ENCODE measurements at regions not wholly inside any gene's neighbourhood (a gene's known extent, or its start where the extent isn't known, plus 50 kb on each side); places are given as distances from the start of the nearest gene placed in this dataset.

DNA sequence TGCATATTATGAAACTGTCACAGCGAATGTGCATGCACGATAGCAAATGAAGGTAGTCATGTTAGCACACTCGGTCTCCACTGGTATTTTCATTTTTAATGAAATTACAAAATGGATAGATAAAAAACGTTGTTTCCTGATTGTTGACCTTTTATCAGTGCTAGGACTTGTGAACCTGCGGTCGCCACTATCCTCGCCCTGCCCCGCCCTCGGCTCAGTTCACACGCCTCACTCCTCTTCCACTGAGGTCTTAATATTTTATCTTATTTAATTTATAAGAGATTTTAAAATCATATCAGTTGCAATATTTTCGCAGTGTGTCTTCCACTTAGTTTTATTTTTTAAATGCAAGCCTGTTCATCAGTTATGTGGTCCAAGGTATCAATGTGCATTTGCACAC is 382.6 kb upstream of the IRX4 start:
- BruUV-seq (replicated peaks), result no TSS peak
- RAD21 ChIA-PET (ENCODE audit: low non-redundant PET in 1 of 2, low total read pairs in 2 of 2, uncharacterized antibody in 2 of 2, unreplicated experiment in 2 of 2), result no interaction called here

DNA sequence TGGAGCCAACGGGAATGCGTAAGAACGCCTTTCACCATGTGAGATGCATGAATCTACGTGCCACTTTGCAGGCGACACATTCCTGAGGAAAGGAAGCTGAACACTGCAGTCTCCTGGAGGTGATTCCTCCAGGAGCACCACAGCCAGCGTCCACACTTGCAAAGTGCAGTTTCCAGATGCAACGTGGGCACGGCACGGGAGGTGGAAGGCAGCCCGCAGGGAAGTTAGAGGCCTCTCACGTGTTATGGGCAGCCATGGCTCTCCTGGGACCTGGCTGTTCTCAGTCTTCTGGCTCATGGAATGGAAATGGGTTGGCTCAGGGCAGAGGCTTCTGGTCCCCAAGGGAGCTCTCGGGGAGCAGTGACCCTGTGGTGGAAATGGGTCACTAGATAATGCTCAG is 381.0 kb upstream of the IRX4 start:
- no peak for ATAC-seq
- no peaks in the 10 kb centered on the region for H4K20me1 ChIP-seq (ENCODE audit: insufficient read depth)
- ChIA-PET POLR2A (no interaction called here), RAD21 (ENCODE audit: low non-redundant PET in 1 of 2, low total read pairs in 2 of 2, uncharacterized antibody in 2 of 2, unreplicated experiment in 2 of 2) (no interaction called here), CTCF (no interaction called here)
- H3K4me1 ChIP-seq (ENCODE audit: control insufficient read depth in 1 of 2, insufficient read depth in 2 of 2, low read length in 2 of 2), result no peaks in the 10 kb centered on the region
- no peaks in the 10 kb centered on the region for H3K79me2 ChIP-seq (ENCODE audit: insufficient read depth, low read length)
- H2AFZ ChIP-seq (ENCODE audit: low read depth, low read length, poor library complexity, severe bottlenecking), result no peak overlapping the region
- H3K4me2 ChIP-seq (ENCODE audit: low read length), result no peak overlapping the region
- no peak overlapping the region for H3K4me3 ChIP-seq (replicated peaks in 1 of 2; ENCODE audit: low read depth in 1 of 2, low read length in 2 of 2)
- H3K36me3 ChIP-seq (ENCODE audit: control insufficient read depth in 1 of 2, insufficient read depth in 2 of 2, low read length in 2 of 2), result no peaks in the 10 kb centered on the region
- no TSS peak for BruUV-seq (replicated peaks)
- intact Hi-C loops (cut with micrococcal nuclease), result no loop called here
- no peaks in the 10 kb centered on the region for H3K9me3 ChIP-seq (ENCODE audit: control insufficient read depth in 1 of 2, insufficient read depth in 1 of 2, low read depth in 1 of 2, low read length in 2 of 2)
- no peaks in the 10 kb centered on the region for H3K27me3 ChIP-seq (ENCODE audit: insufficient read depth, low read length)
- no peak for DNase-seq (ENCODE audit: low read depth, low spot score)
- no peak overlapping the region for H3K9ac ChIP-seq (ENCODE audit: low read length)
- H3K9me2 ChIP-seq (ENCODE audit: insufficient read depth), result no peaks in the 10 kb centered on the region
- H3K27ac ChIP-seq (ENCODE audit: low read depth, low read length), result no peak overlapping the region
- TF ChIP-seq ZNF274 (IDR thresholded peaks at IDR 0.05; ENCODE audit: low read depth, low read length), result no peak
- TF ChIP-seq, protein P1, sequence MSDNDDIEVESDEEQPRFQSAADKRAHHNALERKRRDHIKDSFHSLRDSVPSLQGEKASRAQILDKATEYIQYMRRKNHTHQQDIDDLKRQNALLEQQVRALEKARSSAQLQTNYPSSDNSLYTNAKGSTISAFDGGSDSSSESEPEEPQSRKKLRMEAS (IDR thresholded peaks at IDR 0.05), result no peak
- TF ChIP-seq, protein P2, sequence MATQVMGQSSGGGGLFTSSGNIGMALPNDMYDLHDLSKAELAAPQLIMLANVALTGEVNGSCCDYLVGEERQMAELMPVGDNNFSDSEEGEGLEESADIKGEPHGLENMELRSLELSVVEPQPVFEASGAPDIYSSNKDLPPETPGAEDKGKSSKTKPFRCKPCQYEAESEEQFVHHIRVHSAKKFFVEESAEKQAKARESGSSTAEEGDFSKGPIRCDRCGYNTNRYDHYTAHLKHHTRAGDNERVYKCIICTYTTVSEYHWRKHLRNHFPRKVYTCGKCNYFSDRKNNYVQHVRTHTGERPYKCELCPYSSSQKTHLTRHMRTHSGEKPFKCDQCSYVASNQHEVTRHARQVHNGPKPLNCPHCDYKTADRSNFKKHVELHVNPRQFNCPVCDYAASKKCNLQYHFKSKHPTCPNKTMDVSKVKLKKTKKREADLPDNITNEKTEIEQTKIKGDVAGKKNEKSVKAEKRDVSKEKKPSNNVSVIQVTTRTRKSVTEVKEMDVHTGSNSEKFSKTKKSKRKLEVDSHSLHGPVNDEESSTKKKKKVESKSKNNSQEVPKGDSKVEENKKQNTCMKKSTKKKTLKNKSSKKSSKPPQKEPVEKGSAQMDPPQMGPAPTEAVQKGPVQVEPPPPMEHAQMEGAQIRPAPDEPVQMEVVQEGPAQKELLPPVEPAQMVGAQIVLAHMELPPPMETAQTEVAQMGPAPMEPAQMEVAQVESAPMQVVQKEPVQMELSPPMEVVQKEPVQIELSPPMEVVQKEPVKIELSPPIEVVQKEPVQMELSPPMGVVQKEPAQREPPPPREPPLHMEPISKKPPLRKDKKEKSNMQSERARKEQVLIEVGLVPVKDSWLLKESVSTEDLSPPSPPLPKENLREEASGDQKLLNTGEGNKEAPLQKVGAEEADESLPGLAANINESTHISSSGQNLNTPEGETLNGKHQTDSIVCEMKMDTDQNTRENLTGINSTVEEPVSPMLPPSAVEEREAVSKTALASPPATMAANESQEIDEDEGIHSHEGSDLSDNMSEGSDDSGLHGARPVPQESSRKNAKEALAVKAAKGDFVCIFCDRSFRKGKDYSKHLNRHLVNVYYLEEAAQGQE (IDR thresholded peaks at IDR 0.05; ENCODE audit: low read depth), result no peak
- no peak for TF ChIP-seq POLR2AphosphoS5 (IDR thresholded peaks at IDR 0.05; ENCODE audit: low read depth, low read length)
- TF ChIP-seq CEBPB (IDR thresholded peaks at IDR 0.05; ENCODE audit: low read depth), result no peak
- TF ChIP-seq SRF (IDR thresholded peaks at IDR 0.05; ENCODE audit: low read depth), result no peak
- no peak for TF ChIP-seq ZFX (IDR thresholded peaks at IDR 0.05)
- TF ChIP-seq SP1 (IDR thresholded peaks at IDR 0.05; ENCODE audit: low read depth), result no peak
- TF ChIP-seq RAD21 (IDR thresholded peaks at IDR 0.05; ENCODE audit: low read depth), result no peak
- TF ChIP-seq, protein P3, sequence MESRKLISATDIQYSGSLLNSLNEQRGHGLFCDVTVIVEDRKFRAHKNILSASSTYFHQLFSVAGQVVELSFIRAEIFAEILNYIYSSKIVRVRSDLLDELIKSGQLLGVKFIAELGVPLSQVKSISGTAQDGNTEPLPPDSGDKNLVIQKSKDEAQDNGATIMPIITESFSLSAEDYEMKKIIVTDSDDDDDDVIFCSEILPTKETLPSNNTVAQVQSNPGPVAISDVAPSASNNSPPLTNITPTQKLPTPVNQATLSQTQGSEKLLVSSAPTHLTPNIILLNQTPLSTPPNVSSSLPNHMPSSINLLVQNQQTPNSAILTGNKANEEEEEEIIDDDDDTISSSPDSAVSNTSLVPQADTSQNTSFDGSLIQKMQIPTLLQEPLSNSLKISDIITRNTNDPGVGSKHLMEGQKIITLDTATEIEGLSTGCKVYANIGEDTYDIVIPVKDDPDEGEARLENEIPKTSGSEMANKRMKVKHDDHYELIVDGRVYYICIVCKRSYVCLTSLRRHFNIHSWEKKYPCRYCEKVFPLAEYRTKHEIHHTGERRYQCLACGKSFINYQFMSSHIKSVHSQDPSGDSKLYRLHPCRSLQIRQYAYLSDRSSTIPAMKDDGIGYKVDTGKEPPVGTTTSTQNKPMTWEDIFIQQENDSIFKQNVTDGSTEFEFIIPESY (IDR thresholded peaks at IDR 0.05; ENCODE audit: extremely low read depth, insufficient replicate concordance, low read length), result no peak

More for the DNA sequence above, 382.6 kb upstream of the IRX4 start:
- Histone ChIP-seq H3K9ac (ENCODE audit: low read length) (no peak overlapping the region), H3K36me3 (ENCODE audit: control insufficient read depth in 1 of 2, insufficient read depth in 2 of 2, low read length in 2 of 2) (no peaks in the 10 kb centered on the region), H3K27ac (ENCODE audit: low read depth, low read length) (no peak overlapping the region), H3K4me3 (replicated peaks in 1 of 2; ENCODE audit: low read depth in 1 of 2, low read length in 2 of 2) (no peak overlapping the region), H3K27me3 (ENCODE audit: insufficient read depth, low read length) (no peaks in the 10 kb centered on the region), H3K9me3 (ENCODE audit: control insufficient read depth in 1 of 2, insufficient read depth in 1 of 2, low read depth in 1 of 2, low read length in 2 of 2) (no peaks in the 10 kb centered on the region), H2AFZ (ENCODE audit: low read depth, low read length, poor library complexity, severe bottlenecking) (no peak overlapping the region), H3K4me1 (ENCODE audit: control insufficient read depth in 1 of 2, insufficient read depth in 2 of 2, low read length in 2 of 2) (no peaks in the 10 kb centered on the region), H4K20me1 (ENCODE audit: insufficient read depth) (no peaks in the 10 kb centered on the region), H3K79me2 (ENCODE audit: insufficient read depth, low read length) (no peaks in the 10 kb centered on the region), H3K4me2 (ENCODE audit: low read length) (no peak overlapping the region), H3K9me2 (ENCODE audit: insufficient read depth) (no peaks in the 10 kb centered on the region)
- CTCF ChIA-PET, result no interaction called here
- no peak for TF ChIP-seq POLR2A (IDR thresholded peaks at IDR 0.05; ENCODE audit: borderline replicate concordance, extremely low read depth, insufficient read depth, insufficient read length)
- TF ChIP-seq, protein P4, sequence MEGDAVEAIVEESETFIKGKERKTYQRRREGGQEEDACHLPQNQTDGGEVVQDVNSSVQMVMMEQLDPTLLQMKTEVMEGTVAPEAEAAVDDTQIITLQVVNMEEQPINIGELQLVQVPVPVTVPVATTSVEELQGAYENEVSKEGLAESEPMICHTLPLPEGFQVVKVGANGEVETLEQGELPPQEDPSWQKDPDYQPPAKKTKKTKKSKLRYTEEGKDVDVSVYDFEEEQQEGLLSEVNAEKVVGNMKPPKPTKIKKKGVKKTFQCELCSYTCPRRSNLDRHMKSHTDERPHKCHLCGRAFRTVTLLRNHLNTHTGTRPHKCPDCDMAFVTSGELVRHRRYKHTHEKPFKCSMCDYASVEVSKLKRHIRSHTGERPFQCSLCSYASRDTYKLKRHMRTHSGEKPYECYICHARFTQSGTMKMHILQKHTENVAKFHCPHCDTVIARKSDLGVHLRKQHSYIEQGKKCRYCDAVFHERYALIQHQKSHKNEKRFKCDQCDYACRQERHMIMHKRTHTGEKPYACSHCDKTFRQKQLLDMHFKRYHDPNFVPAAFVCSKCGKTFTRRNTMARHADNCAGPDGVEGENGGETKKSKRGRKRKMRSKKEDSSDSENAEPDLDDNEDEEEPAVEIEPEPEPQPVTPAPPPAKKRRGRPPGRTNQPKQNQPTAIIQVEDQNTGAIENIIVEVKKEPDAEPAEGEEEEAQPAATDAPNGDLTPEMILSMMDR (IDR thresholded peaks at IDR 0.05 in 2 of 3, conservative IDR thresholded peaks at IDR 0.05 in 1 of 3; ENCODE audit: borderline replicate concordance in 1 of 3, insufficient read depth in 1 of 3, low read depth in 2 of 3, low read length in 2 of 3), result no peak
- no peak for DNase-seq (ENCODE audit: low read depth, low spot score)
- POLR2A ChIA-PET, result no interaction called here
- intact Hi-C loops (cut with micrococcal nuclease), result no loop called here
- no peak for ATAC-seq

All from HCT116 (cell line).